OCI-LY7 (cell line): ENCODE measurements at regions not wholly inside any gene's neighbourhood (a gene's known extent, or its start where the extent isn't known, plus 50 kb on each side); places are given as distances from the start of the nearest gene placed in this dataset.

ENCODE experiments used
- BruUV-seq: library from RNA; stranded (reverse); fragments of 400-500 nt; replicated peaks from 2 replicates; lab custom pipeline; 2021; lab: Mats Ljungman, UMichigan
- CTCF ChIA-PET: fragments of 300-600 bp; sonication (Branson Sonifier 250); formaldehyde crosslinking; loops from one replicate; lab custom pipeline; 2022; ENCODE audit warnings: antibody characterized with exemption; ENCODE audit not compliant: unreplicated experiment; lab: Charles Lee
- POLR2A ChIA-PET: fragments of 300-600 bp; sonication (Branson Sonifier 250); formaldehyde crosslinking; loops from one replicate; lab custom pipeline; 2022; ENCODE audit warnings: antibody characterized with exemption; lab: Charles Lee
- DNase-seq: peaks from one replicate; pipeline ENCODE4 v3.0.0-alpha.2; 2015; ENCODE audit warnings: low spot score
- H2AFZ ChIP-seq: fragments of 200-600 bp; sonication (generic), shearing (Covaris generic); 2 replicates; pipeline ENCODE4 v1.6.1; 2014; ENCODE audit warnings: mild to moderate bottlenecking, antibody characterized with exemption, low read length, moderate library complexity
- H3K27ac ChIP-seq: fragments of 200-600 bp; sonication (generic); 2 replicates; pipeline ENCODE4 v1.5.1; 2014; ENCODE audit warnings: mixed run types, low read depth, mild to moderate bottlenecking, moderate library complexity, low read length, inconsistent platforms; ENCODE audit not compliant: poor library complexity, severe bottlenecking
- H3K36me3 ChIP-seq: fragments of 200-600 bp; sonication (generic); 2 replicates; pipeline ENCODE4 v1.6.1; 2014; ENCODE audit warnings: mild to moderate bottlenecking, antibody characterized with exemption, low read length, moderate library complexity, mixed read lengths; ENCODE audit not compliant: insufficient read depth
- H3K4me1 ChIP-seq: fragments of 200-600 bp; sonication (generic); 2 replicates; pipeline ENCODE4 v1.5.1; 2014; ENCODE audit warnings: mild to moderate bottlenecking, low read length; ENCODE audit not compliant: insufficient read depth, poor library complexity, severe bottlenecking
- H3K4me2 ChIP-seq: fragments of 200-600 bp; sonication (generic); 2 replicates; pipeline ENCODE4 v1.6.1; 2014; ENCODE audit warnings: mild to moderate bottlenecking, low read length
- H3K4me3 ChIP-seq: fragments of 200-600 bp; sonication (generic); 2 replicates; pipeline ENCODE4 v1.5.1; 2014; ENCODE audit warnings: mild to moderate bottlenecking, low read depth, low read length; ENCODE audit not compliant: poor library complexity, severe bottlenecking
- H3K79me2 ChIP-seq: fragments of 200-600 bp; sonication (generic); 2 replicates; pipeline ENCODE4 v1.6.1; 2016; ENCODE audit warnings: low read depth, mild to moderate bottlenecking, low read length, moderate library complexity, mixed read lengths; ENCODE audit not compliant: insufficient read depth
- H3K9me2 ChIP-seq: fragments of 200-600 bp; sonication (generic); 2 replicates; pipeline ENCODE4 v1.6.1; 2016; ENCODE audit warnings: mild to moderate bottlenecking, low read length, mixed read lengths; ENCODE audit not compliant: insufficient read depth
- H3K9me3 ChIP-seq: fragments of 200-600 bp; sonication (generic); 2 replicates; pipeline ENCODE4 v1.6.1; 2014; ENCODE audit warnings: mild to moderate bottlenecking, mixed run types, low read length, mixed read lengths
- H4K20me1 ChIP-seq: fragments of 200-600 bp; sonication (generic); 2 replicates; pipeline ENCODE4 v1.6.1; 2014; ENCODE audit warnings: mild to moderate bottlenecking, antibody characterized with exemption, low read length, moderate library complexity, mixed read lengths; ENCODE audit not compliant: insufficient read depth
- CTCF ChIP-seq: fragments of 200-600 bp; sonication (generic); conservative IDR thresholded peaks from 2 replicates; pipeline ENCODE4 v1.5.1; 2014; ENCODE audit warnings: mild to moderate bottlenecking, antibody characterized with exemption, low read length, moderate library complexity, mixed read lengths
- EZH2phosphoT487 ChIP-seq: fragments of 200-600 bp; sonication (generic); IDR thresholded peaks from 2 replicates; pipeline ENCODE4 v1.6.1; 2018; ENCODE audit warnings: low read depth, borderline replicate concordance, mild to moderate bottlenecking, mixed run types, antibody characterized with exemption, low read length, moderate library complexity, mixed read lengths
- intact Hi-C: fragments of 100-400 bp; cut with micrococcal nuclease; formaldehyde crosslinking; loops from one replicate; pipeline ENCODE4 v1.10.0; 2022; ENCODE audit not compliant: unreplicated experiment

GRCh38 chr18:71249791-71250190 is 960.9 kb downstream of the SOCS6 start:
- CTCF ChIA-PET, result no interaction called here
- Histone ChIP-seq H4K20me1 (no peaks in the 10 kb centered on the region), H3K4me2 (no peak overlapping the region), H3K9me3 (no peaks in the 10 kb centered on the region), H3K36me3 (no peaks in the 10 kb centered on the region), H3K4me3 (no peak overlapping the region), H3K9me2 (no peaks in the 10 kb centered on the region), H2AFZ (no peak overlapping the region), H3K79me2 (no peaks in the 10 kb centered on the region), H3K27ac (no peak overlapping the region), H3K4me1 (no peaks in the 10 kb centered on the region)
- no TSS peak for BruUV-seq
- intact Hi-C loops, result no loop called here
- POLR2A ChIA-PET, result no interaction called here
- TF ChIP-seq EZH2phosphoT487 (no peak), CTCF (no peak)
- no peak for DNase-seq

- Histone ChIP-seq H3K4me3 (no peak overlapping the region), H3K27ac (no peak overlapping the region), H3K36me3 (no peaks in the 10 kb centered on the region), H2AFZ (no peak overlapping the region), H4K20me1 (no peaks in the 10 kb centered on the region), H3K79me2 (no peaks in the 10 kb centered on the region), H3K9me2 (no peaks in the 10 kb centered on the region), H3K9me3 (no peaks in the 10 kb centered on the region), H3K4me1 (no peaks in the 10 kb centered on the region), H3K4me2 (no peak overlapping the region)
- intact Hi-C loops, result no loop called here
- ChIA-PET POLR2A (no interaction called here), CTCF (no interaction called here)
- no peak for DNase-seq
- TF ChIP-seq EZH2phosphoT487, result no peak
- TF ChIP-seq CTCF, result no peak
- BruUV-seq, result no TSS peak
Observed at GRCh38 chr18:71242981-71243380, 954.1 kb downstream of the SOCS6 start.

GRCh38 chr18:71238974-71239624 is 950.3 kb downstream of the SOCS6 start:
- CTCF ChIA-PET, result no interaction called here
- Histone ChIP-seq H3K36me3 (no peaks in the 10 kb centered on the region), H3K4me1 (no peaks in the 10 kb centered on the region), H3K4me2 (no peak overlapping the region), H3K9me3 (no peaks in the 10 kb centered on the region), H3K79me2 (no peaks in the 10 kb centered on the region), H3K4me3 (no peak overlapping the region), H3K27ac (no peak overlapping the region), H4K20me1 (no peaks in the 10 kb centered on the region), H2AFZ (no peak overlapping the region), H3K9me2 (no peaks in the 10 kb centered on the region)
- no peak for DNase-seq
- no TSS peak for BruUV-seq
- POLR2A ChIA-PET, result no interaction called here
- no peak for TF ChIP-seq CTCF
- TF ChIP-seq EZH2phosphoT487, result no peak
- intact Hi-C loops, result no loop called here
